HEK293 (cell line): ENCODE measurements at regions not wholly inside any gene's neighbourhood (a gene's known extent, or its start where the extent isn't known, plus 50 kb on each side); places are given as distances from the start of the nearest gene placed in this dataset.

ENCODE experiments used
- CTCF ChIA-PET: fragments of 350-600 bp; formaldehyde crosslinking; extraction: SDS; loops from one replicate; lab custom pipeline; 2021; ENCODE audit warnings: antibody characterized with exemption; lab: Yijun Ruan, JAX
- POLR2A ChIA-PET: fragments of 300-600 bp; formaldehyde crosslinking; extraction: SDS; loops from one replicate; lab custom pipeline; 2020; ENCODE audit warnings: antibody characterized with exemption, inconsistent platforms; lab: Yijun Ruan, JAX
- H3K27ac ChIP-seq: fragments of 200-500 bp; sonication (Bioruptor generic); 2 replicates; pipeline ENCODE4 v1.5.1; 2014; ENCODE audit warnings: low read depth, low read length, control low read depth, inconsistent platforms; ENCODE audit errors: extremely low read depth
- H3K36me3 ChIP-seq, 2 experiments: fragments of 200-500 bp in 1 of 2; sonication (Bioruptor generic) in 1 of 2; 1 replicate in 1 of 2; 2 replicates in 1 of 2; pipeline ENCODE4 v1.5.1; 2014 to 2017; ENCODE audit warnings: inconsistent platforms in 2 of 2, low read length in 2 of 2; ENCODE audit not compliant: control insufficient read depth in 2 of 2, insufficient read depth in 1 of 2
- H3K4me1 ChIP-seq: fragments of 200-500 bp; sonication (Bioruptor generic); 2 replicates; pipeline ENCODE4 v1.5.1; 2014; ENCODE audit warnings: mild to moderate bottlenecking, low read length, inconsistent platforms; ENCODE audit not compliant: control insufficient read depth, insufficient read depth
- H3K4me3 ChIP-seq: 2 replicates; pipeline ENCODE4 v1.5.1; 2011; ENCODE audit warnings: low read depth, mild to moderate bottlenecking, control low read depth, low read length, moderate library complexity
- H3K9me3 ChIP-seq: fragments of 200-500 bp; sonication (Bioruptor generic); 2 replicates; pipeline ENCODE4 v1.5.1; 2014; ENCODE audit warnings: low read depth, low read length, inconsistent platforms; ENCODE audit not compliant: control insufficient read depth, insufficient read depth
- BCL11B ChIP-seq: fragments of 450-650 bp; formaldehyde crosslinking; IDR thresholded peaks from 2 replicates; pipeline ENCODE4 v1.5.1; 2016; ENCODE audit warnings: low read depth, missing biosample characterization, missing genetic modification characterization
- GFI1B ChIP-seq: fragments of 450-650 bp; formaldehyde crosslinking; IDR thresholded peaks from 2 replicates; pipeline ENCODE4 v1.5.1; 2016; ENCODE audit warnings: missing biosample characterization, missing genetic modification characterization
- GLIS2 ChIP-seq: fragments of 450-650 bp; formaldehyde crosslinking; IDR thresholded peaks from 2 replicates; pipeline ENCODE4 v1.5.1; 2016; ENCODE audit warnings: missing biosample characterization, missing genetic modification characterization
- HOXD13 ChIP-seq: sonication (generic); formaldehyde crosslinking; IDR thresholded peaks from 2 replicates; pipeline ENCODE4 v1.8.0; 2022; ENCODE audit warnings: missing genetic modification reagents, borderline replicate concordance
- WT1 ChIP-seq: fragments of 450-650 bp; formaldehyde crosslinking; IDR thresholded peaks from 2 replicates; pipeline ENCODE4 v1.5.1; 2016; ENCODE audit warnings: missing biosample characterization, missing genetic modification characterization
- ZNF138 ChIP-seq: fragments of 450-650 bp; formaldehyde crosslinking; IDR thresholded peaks from 2 replicates; pipeline ENCODE4 v1.5.1; 2016; ENCODE audit warnings: missing biosample characterization, missing genetic modification characterization, borderline replicate concordance
- ZNF146 ChIP-seq: fragments of 450-650 bp; formaldehyde crosslinking; IDR thresholded peaks from 2 replicates; pipeline ENCODE4 v1.5.1; 2016; ENCODE audit warnings: missing biosample characterization, missing genetic modification characterization
- ZNF24 ChIP-seq: fragments of 450-650 bp; formaldehyde crosslinking; IDR thresholded peaks from 2 replicates; pipeline ENCODE4 v1.5.1; 2016; ENCODE audit warnings: missing biosample characterization, missing genetic modification characterization
- ZNF362 ChIP-seq: fragments of 450-650 bp; formaldehyde crosslinking; IDR thresholded peaks from 2 replicates; pipeline ENCODE4 v1.5.1; 2016; ENCODE audit warnings: missing biosample characterization, missing genetic modification characterization
- ZNF37A ChIP-seq: fragments of 450-650 bp; IDR thresholded peaks from 2 replicates; pipeline ENCODE4 v1.5.1; 2018; ENCODE audit warnings: missing biosample characterization, missing genetic modification characterization
- ZNF391 ChIP-seq: fragments of 450-650 bp; formaldehyde crosslinking; IDR thresholded peaks from 2 replicates; pipeline ENCODE4 v1.5.1; 2016; ENCODE audit warnings: low read depth, missing biosample characterization, missing genetic modification characterization, borderline replicate concordance
- ZNF449 ChIP-seq: fragments of 450-650 bp; formaldehyde crosslinking; IDR thresholded peaks from 2 replicates; pipeline ENCODE4 v1.5.1; 2017; ENCODE audit warnings: missing biosample characterization, mild to moderate bottlenecking, missing genetic modification characterization, moderate library complexity
- ZNF529 ChIP-seq: fragments of 450-650 bp; formaldehyde crosslinking; IDR thresholded peaks from 2 replicates; pipeline ENCODE4 v1.5.1; 2017; ENCODE audit warnings: missing genetic modification characterization, missing biosample characterization; ENCODE audit not compliant: insufficient replicate concordance
- ZNF530 ChIP-seq: fragments of 450-650 bp; formaldehyde crosslinking; IDR thresholded peaks from 2 replicates; pipeline ENCODE4 v1.5.1; 2016; ENCODE audit warnings: low read depth, missing biosample characterization, missing genetic modification characterization
- ZNF549 ChIP-seq: fragments of 450-650 bp; IDR thresholded peaks from 2 replicates; pipeline ENCODE4 v1.5.1; 2018; ENCODE audit warnings: missing biosample characterization, missing genetic modification characterization, mild to moderate bottlenecking, inconsistent platforms, moderate library complexity
- ZNF660 ChIP-seq: fragments of 450-650 bp; IDR thresholded peaks from 2 replicates; pipeline ENCODE4 v1.5.1; 2018; ENCODE audit warnings: missing biosample characterization, mild to moderate bottlenecking, missing genetic modification characterization
- TF ChIP-seq, protein P1 (sequence below): fragments of 450-650 bp; formaldehyde crosslinking; IDR thresholded peaks from 2 replicates; pipeline ENCODE4 v1.5.1; 2017; ENCODE audit warnings: missing biosample characterization, missing genetic modification characterization
- TF ChIP-seq, protein P2 (sequence below): fragments of 450-650 bp; formaldehyde crosslinking; IDR thresholded peaks from 2 replicates; pipeline ENCODE4 v1.5.1; 2017; ENCODE audit warnings: missing biosample characterization, missing genetic modification characterization
- TF ChIP-seq, protein P3 (sequence below): fragments of 450-650 bp; formaldehyde crosslinking; IDR thresholded peaks from 2 replicates; pipeline ENCODE4 v1.5.1; 2016; ENCODE audit warnings: missing biosample characterization, missing genetic modification characterization

- Histone ChIP-seq H3K27ac (no peak overlapping the region), H3K36me3 (no peaks in the 10 kb centered on the region), H3K9me3 (no peaks in the 10 kb centered on the region), H3K4me3 (no peak overlapping the region), H3K4me1 (peaks cover 16% of the 10 kb centered on the region)
- ChIA-PET CTCF (interaction anchor here (0.6 kb wide), 1 partner anchor 66 kb away, joined by 3 read pairs; no protein-coding TSS in a partner anchor), POLR2A (no interaction called here)
- TF ChIP-seq HOXD13 (CRISPR knock-in tag) (no peak), ZNF660 (tag by site-specific recombination) (no peak), ZNF530 (tag by site-specific recombination) (no peak)
Observed at GRCh38 chrX:13386092-13386491, 66.2 kb upstream of the ATXN3L start.

GRCh38 chrX:13383907-13384306, 64.1 kb upstream of the ATXN3L start:
- H3K36me3 ChIP-seq: no peaks in the 10 kb centered on the region
- TF ChIP-seq GLIS2: no peak
- no peak for TF ChIP-seq ZNF24 (tag by site-specific recombination)
- no peak for TF ChIP-seq ZNF449
- TF ChIP-seq, protein P1, sequence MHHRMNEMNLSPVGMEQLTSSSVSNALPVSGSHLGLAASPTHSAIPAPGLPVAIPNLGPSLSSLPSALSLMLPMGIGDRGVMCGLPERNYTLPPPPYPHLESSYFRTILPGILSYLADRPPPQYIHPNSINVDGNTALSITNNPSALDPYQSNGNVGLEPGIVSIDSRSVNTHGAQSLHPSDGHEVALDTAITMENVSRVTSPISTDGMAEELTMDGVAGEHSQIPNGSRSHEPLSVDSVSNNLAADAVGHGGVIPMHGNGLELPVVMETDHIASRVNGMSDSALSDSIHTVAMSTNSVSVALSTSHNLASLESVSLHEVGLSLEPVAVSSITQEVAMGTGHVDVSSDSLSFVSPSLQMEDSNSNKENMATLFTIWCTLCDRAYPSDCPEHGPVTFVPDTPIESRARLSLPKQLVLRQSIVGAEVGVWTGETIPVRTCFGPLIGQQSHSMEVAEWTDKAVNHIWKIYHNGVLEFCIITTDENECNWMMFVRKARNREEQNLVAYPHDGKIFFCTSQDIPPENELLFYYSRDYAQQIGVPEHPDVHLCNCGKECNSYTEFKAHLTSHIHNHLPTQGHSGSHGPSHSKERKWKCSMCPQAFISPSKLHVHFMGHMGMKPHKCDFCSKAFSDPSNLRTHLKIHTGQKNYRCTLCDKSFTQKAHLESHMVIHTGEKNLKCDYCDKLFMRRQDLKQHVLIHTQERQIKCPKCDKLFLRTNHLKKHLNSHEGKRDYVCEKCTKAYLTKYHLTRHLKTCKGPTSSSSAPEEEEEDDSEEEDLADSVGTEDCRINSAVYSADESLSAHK (tag by site-specific recombination): no peak
- TF ChIP-seq WT1 (tag by site-specific recombination): no peak
- TF ChIP-seq ZNF37A (tag by site-specific recombination): no peak
- TF ChIP-seq, protein P2, sequence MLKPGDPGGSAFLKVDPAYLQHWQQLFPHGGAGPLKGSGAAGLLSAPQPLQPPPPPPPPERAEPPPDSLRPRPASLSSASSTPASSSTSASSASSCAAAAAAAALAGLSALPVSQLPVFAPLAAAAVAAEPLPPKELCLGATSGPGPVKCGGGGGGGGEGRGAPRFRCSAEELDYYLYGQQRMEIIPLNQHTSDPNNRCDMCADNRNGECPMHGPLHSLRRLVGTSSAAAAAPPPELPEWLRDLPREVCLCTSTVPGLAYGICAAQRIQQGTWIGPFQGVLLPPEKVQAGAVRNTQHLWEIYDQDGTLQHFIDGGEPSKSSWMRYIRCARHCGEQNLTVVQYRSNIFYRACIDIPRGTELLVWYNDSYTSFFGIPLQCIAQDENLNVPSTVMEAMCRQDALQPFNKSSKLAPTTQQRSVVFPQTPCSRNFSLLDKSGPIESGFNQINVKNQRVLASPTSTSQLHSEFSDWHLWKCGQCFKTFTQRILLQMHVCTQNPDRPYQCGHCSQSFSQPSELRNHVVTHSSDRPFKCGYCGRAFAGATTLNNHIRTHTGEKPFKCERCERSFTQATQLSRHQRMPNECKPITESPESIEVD (tag by site-specific recombination): no peak
- no peak for TF ChIP-seq BCL11B (tag by site-specific recombination)
- no peak for TF ChIP-seq GFI1B (tag by site-specific recombination)
- TF ChIP-seq ZNF391 (tag by site-specific recombination): no peak
- TF ChIP-seq ZNF146 (tag by site-specific recombination): no peak
- TF ChIP-seq ZNF138: no peak
- TF ChIP-seq, all 188 proteins: peak for 0
- Histone ChIP-seq H3K4me3 (no peak overlapping the region), H3K9me3 (no peaks in the 10 kb centered on the region), H3K27ac (no peak overlapping the region), H3K4me1 (peaks cover 16% of the 10 kb centered on the region)
- ChIA-PET CTCF (no interaction called here), POLR2A (no interaction called here)

DNA sequence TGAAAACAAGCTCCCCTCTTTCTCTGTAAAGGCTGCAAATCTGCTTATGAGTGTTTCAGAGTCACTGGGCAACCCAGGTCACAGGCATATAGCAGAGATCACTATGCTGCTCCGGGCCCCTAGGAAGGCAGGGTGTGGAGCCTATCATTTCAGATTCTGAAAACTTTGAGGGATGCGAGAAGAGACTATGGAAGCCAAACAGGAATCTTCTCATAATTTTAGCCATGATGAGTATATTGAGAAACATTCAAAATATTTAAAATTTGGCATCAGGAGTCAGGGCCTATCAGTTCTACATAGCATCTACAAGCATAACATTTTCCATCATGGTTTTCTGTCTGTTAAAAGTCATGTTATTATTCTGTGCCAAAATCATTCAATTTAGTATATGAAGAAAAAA, 61.7 kb upstream of the ATXN3L start:
- Histone ChIP-seq H3K36me3 (no peaks in the 10 kb centered on the region), H3K27ac (no peak overlapping the region), H3K4me3 (no peak overlapping the region), H3K4me1 (peaks cover 11% of the 10 kb centered on the region), H3K9me3 (no peaks in the 10 kb centered on the region)
- CTCF ChIA-PET: no interaction called here
- POLR2A ChIA-PET: no interaction called here
- no peak for TF ChIP-seq ZNF362
- TF ChIP-seq, protein P3, sequence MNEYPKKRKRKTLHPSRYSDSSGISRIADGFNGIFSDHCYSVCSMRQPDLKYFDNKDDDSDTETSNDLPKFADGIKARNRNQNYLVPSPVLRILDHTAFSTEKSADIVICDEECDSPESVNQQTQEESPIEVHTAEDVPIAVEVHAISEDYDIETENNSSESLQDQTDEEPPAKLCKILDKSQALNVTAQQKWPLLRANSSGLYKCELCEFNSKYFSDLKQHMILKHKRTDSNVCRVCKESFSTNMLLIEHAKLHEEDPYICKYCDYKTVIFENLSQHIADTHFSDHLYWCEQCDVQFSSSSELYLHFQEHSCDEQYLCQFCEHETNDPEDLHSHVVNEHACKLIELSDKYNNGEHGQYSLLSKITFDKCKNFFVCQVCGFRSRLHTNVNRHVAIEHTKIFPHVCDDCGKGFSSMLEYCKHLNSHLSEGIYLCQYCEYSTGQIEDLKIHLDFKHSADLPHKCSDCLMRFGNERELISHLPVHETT (tag by site-specific recombination): no peak
- TF ChIP-seq ZNF549 (tag by site-specific recombination): no peak
- no peak for TF ChIP-seq ZNF529
